GM12878 (cell line): ENCODE measurements at regions not wholly inside any gene's neighbourhood (a gene's known extent, or its start where the extent isn't known, plus 50 kb on each side); places are given as distances from the start of the nearest gene placed in this dataset.

Source experiments
- BHLHE40 ChIP-seq, 2 experiments: fragments of 450-650 bp in 1 of 2; IDR thresholded peaks; 2 replicates each; pipeline ENCODE4 v1.6.1; 2011 to 2017; ENCODE audit warnings: low read depth in 2 of 2, borderline replicate concordance in 1 of 2, improper control_type of control experiment in 1 of 2, low read length in 1 of 2, mild to moderate bottlenecking in 1 of 2
- CHD1 ChIP-seq: IDR thresholded peaks from 2 replicates; pipeline ENCODE4 v1.6.1; 2012; ENCODE audit warnings: low read depth, low read length, improper control_type of control experiment
- HDGF ChIP-seq: fragments of 450-650 bp; IDR thresholded peaks from 2 replicates; pipeline ENCODE4 v1.6.1; 2016; ENCODE audit warnings: antibody characterized with exemption
- SMC3 ChIP-seq: IDR thresholded peaks from 2 replicates; pipeline ENCODE4 v1.6.1; 2011; ENCODE audit warnings: low read length, improper control_type of control experiment, borderline replicate concordance
- ZNF217 ChIP-seq: fragments of 450-650 bp; IDR thresholded peaks from 2 replicates; pipeline ENCODE4 v1.6.1; 2017; ENCODE audit warnings: antibody characterized with exemption, mild to moderate bottlenecking
- TF ChIP-seq, protein P1 (sequence below): fragments of 450-650 bp; IDR thresholded peaks from 2 replicates; pipeline ENCODE4 v1.6.1; 2018; ENCODE audit warnings: mild to moderate bottlenecking, low read depth, moderate library complexity; ENCODE audit not compliant: partially characterized antibody
- TF ChIP-seq, protein P2 (sequence below): fragments of 150-350 bp; IDR thresholded peaks from 2 replicates; pipeline ENCODE4 v1.6.1; 2014; ENCODE audit warnings: mild to moderate bottlenecking, low read depth, low read length
- TF ChIP-seq, protein P3 (sequence below): fragments of 450-650 bp; IDR thresholded peaks from 2 replicates; pipeline ENCODE4 v1.6.1; 2017; ENCODE audit warnings: low read depth, mild to moderate bottlenecking, moderate library complexity

DNA sequence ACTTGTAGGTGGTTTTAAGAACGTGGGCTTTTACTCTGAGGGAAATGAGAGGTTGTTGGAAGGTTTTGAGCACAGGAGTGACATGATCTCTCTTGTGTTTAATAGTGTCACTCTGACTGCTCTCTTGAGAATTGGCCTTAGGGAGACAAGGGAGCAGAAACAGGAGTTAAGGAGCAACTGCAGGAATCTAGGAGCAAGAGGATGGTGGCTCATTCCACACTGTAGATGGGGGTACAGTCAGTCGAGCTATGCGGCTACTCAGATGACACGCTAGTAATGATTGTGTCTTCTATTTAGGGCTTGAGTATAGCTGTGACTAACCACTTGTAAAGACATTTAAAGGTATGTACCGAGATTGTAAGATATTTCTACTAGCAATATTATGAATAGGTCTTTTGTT lies 87.4 kb downstream of the RPRM start (continued):
- TF ChIP-seq, protein P1, sequence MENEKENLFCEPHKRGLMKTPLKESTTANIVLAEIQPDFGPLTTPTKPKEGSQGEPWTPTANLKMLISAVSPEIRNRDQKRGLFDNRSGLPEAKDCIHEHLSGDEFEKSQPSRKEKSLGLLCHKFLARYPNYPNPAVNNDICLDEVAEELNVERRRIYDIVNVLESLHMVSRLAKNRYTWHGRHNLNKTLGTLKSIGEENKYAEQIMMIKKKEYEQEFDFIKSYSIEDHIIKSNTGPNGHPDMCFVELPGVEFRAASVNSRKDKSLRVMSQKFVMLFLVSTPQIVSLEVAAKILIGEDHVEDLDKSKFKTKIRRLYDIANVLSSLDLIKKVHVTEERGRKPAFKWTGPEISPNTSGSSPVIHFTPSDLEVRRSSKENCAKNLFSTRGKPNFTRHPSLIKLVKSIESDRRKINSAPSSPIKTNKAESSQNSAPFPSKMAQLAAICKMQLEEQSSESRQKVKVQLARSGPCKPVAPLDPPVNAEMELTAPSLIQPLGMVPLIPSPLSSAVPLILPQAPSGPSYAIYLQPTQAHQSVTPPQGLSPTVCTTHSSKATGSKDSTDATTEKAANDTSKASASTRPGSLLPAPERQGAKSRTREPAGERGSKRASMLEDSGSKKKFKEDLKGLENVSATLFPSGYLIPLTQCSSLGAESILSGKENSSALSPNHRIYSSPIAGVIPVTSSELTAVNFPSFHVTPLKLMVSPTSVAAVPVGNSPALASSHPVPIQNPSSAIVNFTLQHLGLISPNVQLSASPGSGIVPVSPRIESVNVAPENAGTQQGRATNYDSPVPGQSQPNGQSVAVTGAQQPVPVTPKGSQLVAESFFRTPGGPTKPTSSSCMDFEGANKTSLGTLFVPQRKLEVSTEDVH, result no peak
- TF ChIP-seq, protein P2, sequence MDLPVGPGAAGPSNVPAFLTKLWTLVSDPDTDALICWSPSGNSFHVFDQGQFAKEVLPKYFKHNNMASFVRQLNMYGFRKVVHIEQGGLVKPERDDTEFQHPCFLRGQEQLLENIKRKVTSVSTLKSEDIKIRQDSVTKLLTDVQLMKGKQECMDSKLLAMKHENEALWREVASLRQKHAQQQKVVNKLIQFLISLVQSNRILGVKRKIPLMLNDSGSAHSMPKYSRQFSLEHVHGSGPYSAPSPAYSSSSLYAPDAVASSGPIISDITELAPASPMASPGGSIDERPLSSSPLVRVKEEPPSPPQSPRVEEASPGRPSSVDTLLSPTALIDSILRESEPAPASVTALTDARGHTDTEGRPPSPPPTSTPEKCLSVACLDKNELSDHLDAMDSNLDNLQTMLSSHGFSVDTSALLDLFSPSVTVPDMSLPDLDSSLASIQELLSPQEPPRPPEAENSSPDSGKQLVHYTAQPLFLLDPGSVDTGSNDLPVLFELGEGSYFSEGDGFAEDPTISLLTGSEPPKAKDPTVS, result no peak
- no peak for TF ChIP-seq CHD1
- TF ChIP-seq, protein P3, sequence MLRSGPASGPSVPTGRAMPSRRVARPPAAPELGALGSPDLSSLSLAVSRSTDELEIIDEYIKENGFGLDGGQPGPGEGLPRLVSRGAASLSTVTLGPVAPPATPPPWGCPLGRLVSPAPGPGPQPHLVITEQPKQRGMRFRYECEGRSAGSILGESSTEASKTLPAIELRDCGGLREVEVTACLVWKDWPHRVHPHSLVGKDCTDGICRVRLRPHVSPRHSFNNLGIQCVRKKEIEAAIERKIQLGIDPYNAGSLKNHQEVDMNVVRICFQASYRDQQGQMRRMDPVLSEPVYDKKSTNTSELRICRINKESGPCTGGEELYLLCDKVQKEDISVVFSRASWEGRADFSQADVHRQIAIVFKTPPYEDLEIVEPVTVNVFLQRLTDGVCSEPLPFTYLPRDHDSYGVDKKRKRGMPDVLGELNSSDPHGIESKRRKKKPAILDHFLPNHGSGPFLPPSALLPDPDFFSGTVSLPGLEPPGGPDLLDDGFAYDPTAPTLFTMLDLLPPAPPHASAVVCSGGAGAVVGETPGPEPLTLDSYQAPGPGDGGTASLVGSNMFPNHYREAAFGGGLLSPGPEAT, result no peak
- TF ChIP-seq SMC3, result no peak
- no peak for TF ChIP-seq ZNF217
- no peak for TF ChIP-seq HDGF
- TF ChIP-seq BHLHE40 (IDR thresholded peaks at IDR 0.05; ENCODE audit: borderline replicate concordance in 1 of 2, low read depth in 2 of 2, low read length in 1 of 2), result no peak
